GM19025 (cell line): ENCODE measurements at regions not wholly inside any gene's neighbourhood (a gene's known extent, or its start where the extent isn't known, plus 50 kb on each side); places are given as distances from the start of the nearest gene placed in this dataset.
"Not testable (repeated sequence)": the region's sequence is repeated elsewhere in the genome, so short reads cannot be mapped to it uniquely, and the experiment has no call there.

ENCODE experiments used
- ATAC-seq: cut with Tn5 transposase; IDR thresholded peaks from one replicate; pipeline ENCODE4 v1.9.1; 2021; ENCODE audit warnings: mild to moderate bottlenecking, low read depth, moderate library complexity; ENCODE audit not compliant: unreplicated experiment

DNA sequence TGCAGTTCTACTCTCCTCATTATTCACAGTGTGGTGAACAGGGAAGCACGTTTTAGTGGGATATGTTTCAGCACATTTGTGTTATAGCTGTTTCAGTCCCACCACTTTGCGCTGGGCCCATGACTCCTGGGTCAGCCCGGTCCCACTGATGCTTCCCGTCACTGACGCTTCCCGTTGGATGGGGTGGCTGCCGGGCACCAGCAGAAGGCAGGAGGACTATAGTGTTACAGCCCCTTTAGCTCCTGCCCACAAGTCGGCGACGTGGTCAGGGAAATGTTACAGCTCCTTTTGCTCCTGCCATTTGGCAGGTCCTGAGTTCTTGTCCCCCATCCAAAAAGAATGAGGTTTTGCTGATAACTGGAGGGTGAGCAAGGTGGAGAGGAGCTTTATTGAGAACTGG lies 732.2 kb downstream of the NR4A2 start:
- no peak for ATAC-seq

DNA sequence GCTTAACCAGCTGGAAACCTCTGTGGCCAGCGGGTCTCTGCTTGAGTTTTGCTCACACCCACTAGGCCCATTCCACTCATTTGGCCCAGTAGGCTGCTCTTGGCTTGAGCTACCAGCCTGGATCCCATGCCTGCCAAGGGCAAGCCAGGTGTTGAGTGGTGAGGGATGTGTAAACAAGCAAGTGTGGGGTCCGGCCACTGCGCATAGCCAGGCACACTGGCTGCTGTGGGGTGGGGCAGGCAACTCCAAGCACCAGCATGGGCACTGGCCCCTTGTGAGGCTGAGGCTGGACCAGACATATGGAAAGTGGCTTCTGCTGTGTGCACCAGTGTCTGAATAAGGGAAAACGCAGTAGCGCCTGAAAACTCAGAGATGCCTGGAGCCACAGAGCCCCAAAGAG lies 732.7 kb downstream of the NR4A2 start:
- ATAC-seq: no peak

GRCh38 chr2:155583674-155584195 lies 748.8 kb downstream of the NR4A2 start:
- ATAC-seq: no peak

GRCh38 chr2:155574941-155575340 lies 757.6 kb downstream of the NR4A2 start:
- ATAC-seq: no peak

DNA sequence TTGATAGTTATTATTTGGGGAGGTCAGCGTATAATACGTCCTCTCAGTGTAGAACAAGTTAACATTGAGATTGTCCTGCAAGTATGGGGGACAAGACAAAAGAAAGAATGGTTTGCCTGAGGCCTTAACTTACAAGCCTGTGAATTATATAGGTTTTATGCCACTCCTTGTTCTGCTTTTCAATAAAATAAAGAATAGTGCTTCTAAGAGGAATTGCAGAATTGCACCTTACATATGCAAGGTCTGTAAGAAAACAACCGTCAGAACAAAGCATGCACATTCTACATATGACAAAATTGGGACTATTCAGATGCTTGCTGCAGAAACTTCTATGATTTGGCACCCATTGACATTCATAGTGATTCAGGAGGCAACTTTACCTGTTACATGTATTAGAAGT lies 785.0 kb downstream of the NR4A2 start:
- no peak for ATAC-seq

DNA sequence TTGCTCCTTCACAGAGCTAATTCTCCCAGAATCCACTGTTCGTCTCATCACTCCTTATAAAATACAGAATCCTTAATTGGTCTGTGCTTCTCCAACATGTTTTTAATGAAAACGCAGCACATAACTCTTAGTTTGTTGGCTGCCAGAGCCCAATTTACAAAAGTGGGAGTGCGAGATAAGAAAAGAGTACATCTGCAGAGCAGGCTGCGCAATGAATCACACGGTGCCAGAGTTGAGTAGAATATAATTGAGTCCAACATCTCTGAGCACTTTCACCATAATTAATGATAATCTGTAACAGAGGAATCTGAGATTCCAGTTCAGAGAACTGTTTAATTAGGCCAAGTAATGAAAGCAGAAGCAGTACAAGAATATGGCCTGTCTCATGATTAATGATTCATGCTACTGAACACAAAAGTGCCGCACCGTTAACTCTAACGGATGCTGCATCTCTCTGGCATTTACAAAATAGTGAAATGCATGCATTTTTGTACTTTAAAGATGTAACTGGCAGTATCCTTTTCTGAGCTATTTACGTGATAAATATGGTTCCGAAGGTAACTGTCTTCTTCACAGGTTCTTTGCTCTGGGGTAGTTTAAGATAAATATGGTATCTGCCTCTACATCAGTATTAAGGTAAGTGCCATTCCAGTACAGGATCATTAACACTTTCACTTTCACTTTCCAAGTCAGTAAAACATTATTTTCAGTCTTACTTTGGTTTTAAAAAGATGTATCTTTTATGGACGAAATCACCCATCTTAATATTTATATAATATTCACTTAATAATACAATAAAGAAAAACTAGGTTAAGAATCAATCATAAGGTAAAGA lies 785.6 kb downstream of the NR4A2 start:
- no peak for ATAC-seq

- ATAC-seq: not testable (repeated sequence)
Observed at GRCh38 chr2:155539028-155539427, 793.5 kb downstream of the NR4A2 start.

GRCh38 chr2:155528034-155528433 lies 804.5 kb downstream of the NR4A2 start:
- no peak for ATAC-seq

DNA sequence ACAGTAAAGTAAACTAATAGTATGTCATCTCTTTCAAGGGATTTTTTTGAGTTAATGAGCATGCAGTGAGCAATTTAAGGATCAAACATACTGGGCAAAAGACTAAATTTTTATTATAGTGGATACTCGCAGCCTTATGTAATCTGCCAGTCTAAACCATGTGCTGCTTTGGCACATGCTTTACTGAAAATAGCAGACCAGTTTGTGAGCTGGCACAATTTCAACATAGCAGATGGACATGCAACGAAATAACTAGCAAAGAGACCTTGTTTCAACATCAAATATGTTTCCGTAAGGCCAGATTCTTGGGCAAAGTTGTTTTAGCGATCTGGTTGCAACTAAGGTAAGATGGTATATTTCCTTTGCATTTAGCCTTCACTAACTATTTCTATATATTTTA lies 807.3 kb downstream of the NR4A2 start:
- no peak for ATAC-seq

DNA sequence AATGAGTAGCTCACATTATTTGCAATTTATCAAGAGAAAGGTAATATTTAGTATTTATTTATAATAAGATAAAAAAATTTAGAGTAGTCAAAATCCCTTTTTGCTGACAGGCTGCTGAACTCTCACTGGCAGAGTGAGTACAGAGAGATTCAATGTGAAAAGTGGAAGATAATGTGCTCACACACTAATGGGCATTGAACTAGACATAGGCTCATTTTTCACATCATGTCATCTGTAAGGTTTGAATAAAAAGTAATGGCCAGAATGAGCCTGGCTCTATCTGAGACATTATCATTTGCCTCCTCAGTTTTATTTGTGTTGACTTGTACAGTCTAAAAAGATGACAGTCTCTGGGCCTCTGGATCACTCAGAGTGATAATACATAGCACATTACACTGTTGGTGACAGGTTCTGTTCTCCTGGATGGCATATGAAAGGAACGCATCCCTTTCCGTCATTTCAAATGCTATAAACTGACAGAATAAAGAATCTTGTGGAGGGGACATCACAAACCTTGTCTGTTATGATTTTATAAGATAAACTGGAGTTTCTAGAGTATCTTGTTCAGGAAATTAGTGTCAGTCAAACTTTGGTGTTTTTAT lies 812.9 kb downstream of the NR4A2 start:
- ATAC-seq: no peak

DNA sequence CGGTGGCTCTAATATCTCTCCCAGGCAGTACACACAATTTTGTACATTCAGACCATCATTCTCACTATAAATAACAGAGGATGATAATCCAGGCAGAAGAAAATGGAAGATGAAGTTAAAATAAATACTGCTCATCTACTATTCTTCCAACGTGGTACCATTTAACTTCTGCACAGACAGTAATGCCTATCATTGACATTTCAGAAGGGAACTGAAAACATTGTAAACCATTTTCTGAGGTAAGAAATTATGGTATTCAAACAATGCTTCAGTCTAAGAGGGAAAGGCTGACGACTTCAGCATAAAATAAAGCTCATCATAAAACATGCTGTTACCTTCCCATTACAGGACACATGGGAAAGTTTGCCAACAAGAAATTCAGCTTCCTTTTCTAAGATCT lies 814.4 kb downstream of the NR4A2 start:
- no peak for ATAC-seq

- ATAC-seq: no peak
Observed at GRCh38 chr2:155517362-155517761, 815.2 kb downstream of the NR4A2 start.

- no peak for ATAC-seq
Observed at GRCh38 chr2:155513248-155513647, 814.8 kb downstream of the KCNJ3 start.

DNA sequence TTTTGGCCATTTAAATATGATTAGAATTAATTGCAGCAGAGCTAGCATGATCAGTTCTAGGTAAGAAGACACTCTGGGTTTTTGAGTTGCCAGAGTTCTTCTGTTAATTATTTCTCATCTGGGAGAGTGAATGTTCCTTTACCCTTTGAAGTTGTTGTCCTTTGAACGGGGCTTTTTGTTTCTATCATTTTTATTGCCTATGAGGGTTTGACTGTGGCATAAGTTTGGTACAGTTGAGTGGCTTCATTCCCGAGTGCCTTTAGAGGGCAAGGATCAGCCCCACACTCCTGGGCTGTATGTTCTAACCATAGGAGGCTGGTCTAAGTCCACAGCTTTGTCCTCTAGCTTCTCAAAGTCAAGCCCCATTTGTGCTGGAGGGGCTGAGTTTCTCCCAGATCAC lies 804.3 kb downstream of the KCNJ3 start:
- no peak for ATAC-seq

DNA sequence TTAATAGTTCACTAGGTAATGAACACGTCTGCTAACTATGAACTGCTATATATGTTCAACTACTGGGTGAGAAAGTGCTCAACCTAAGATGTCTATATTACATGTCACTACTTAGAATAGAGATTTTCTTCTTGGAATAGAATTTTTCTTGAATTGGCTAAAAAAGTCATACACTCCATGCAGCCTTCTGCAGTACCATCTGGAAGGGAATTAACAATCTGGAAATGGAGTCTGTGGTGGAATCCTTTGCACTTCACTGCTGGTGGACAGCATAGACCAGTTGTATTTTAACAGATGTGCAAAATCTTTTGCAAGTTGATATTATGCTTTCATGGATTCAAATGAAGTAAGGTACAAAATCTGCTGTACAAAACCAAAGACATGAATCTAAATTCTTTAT lies 799.6 kb downstream of the KCNJ3 start:
- no peak for ATAC-seq

DNA sequence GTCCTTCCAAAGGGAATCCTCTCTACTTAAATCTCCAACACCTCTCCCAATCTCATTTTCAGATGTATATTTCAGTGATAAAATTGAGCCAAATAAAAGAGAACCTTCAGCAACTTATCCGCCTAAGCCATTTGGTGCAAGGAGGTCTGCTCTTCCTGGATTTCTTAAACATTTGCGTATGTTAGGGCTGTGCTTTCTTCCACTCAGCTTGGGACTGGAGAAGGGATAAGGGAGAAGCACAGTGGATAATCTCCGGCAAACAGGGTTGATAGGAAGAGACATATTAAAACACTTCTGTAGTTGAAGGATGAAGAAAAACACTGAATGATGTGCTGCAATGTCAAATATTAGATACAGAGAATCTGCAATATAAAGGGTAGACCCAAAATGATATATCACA lies 796.2 kb downstream of the KCNJ3 start:
- no peak for ATAC-seq

DNA sequence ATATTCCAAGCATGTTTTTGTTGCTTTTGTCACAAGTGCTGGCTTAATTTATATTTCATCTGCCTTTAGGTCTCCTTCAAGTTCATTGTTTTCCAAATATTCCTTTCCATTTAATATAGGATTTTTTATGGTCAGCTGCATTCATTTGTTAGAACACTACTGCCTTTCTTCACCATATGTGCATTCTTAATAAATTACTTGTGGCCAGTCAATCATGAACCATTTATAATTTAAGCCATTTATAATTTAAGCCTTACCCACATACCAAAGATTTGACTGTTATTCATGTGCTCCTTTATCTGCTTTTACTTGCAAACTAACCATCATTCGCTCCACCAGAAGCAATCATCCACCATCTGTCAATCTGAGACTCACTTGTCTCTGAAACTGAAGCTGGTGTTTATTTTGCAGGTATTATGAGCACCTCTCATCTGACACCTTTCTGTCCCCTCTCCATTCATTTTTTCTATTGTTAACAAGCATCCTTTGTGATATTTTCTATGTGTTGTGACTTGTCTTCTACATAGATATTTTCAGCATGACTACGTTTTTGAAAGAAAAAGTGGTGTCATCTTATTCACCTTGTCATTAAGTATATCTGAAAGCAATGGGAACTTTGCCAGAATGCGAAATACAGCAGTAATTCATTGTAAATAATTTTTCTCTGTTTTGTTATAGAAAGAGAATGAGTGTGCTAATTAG lies 786.8 kb downstream of the KCNJ3 start:
- no peak for ATAC-seq

- ATAC-seq: no peak
Observed at GRCh38 chr2:155481141-155481540, 782.6 kb downstream of the KCNJ3 start.

DNA sequence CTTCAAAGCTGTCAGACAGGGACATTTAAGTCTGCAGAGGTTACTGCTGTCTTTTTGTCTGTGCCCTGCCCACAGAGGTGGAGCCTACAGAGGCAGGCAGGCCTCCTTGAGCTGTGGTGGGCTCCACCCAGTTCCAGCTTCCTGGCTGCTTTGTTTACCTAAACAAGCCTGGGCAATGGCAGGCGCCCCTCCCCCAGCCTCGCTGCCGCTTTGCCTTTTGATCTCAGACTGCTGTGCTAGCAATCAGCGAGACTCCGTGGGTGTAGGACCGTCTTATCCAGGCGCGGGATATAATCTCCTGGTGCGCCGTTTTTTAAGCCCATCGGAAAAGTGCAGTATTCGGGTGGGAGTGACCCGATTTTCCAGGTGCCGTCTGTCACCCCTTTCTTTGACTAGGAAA lies 773.5 kb downstream of the KCNJ3 start:
- ATAC-seq: not testable (repeated sequence)

GRCh38 chr2:155456222-155456621 lies 757.7 kb downstream of the KCNJ3 start:
- no peak for ATAC-seq

GRCh38 chr2:155442755-155443372 lies 744.4 kb downstream of the KCNJ3 start:
- ATAC-seq: no peak
